HL-60 (cell line): ENCODE measurements at regions not wholly inside any gene's neighbourhood (a gene's known extent, or its start where the extent isn't known, plus 50 kb on each side); places are given as distances from the start of the nearest gene placed in this dataset.
"Not testable (repeated sequence)": the region's sequence is repeated elsewhere in the genome, so short reads cannot be mapped to it uniquely, and the experiment has no call there.

Source experiments
- DNase-seq, 2 experiments: peaks; one replicate each; pipeline ENCODE4 v3.0.0-alpha.2; 2010 to 2020; ENCODE audit warnings: low read depth in 1 of 2, low spot score in 1 of 2
- H3K27ac ChIP-seq: fragments of 250-450 bp; sonication (Bioruptor Pico); replicated peaks from 2 replicates; pipeline ENCODE4 v1.5.1; 2020; ENCODE audit warnings: mild to moderate bottlenecking, moderate library complexity
- H3K27me3 ChIP-seq: fragments of 250-450 bp; sonication (Bioruptor Pico); 2 replicates; pipeline ENCODE4 v1.5.1; 2021; ENCODE audit warnings: mild to moderate bottlenecking, moderate library complexity; ENCODE audit not compliant: insufficient read depth, poor library complexity, severe bottlenecking
- H3K4me3 ChIP-seq: replicated peaks from 2 replicates; pipeline ENCODE4 v1.5.1; 2011; ENCODE audit warnings: mild to moderate bottlenecking, control low read depth, low read length; ENCODE audit not compliant: insufficient read depth
- GABPA ChIP-seq: IDR thresholded peaks from 2 replicates; pipeline ENCODE4 v1.6.1; 2012; ENCODE audit warnings: low read depth
- POLR2AphosphoS5 ChIP-seq: IDR thresholded peaks from 2 replicates; pipeline ENCODE4 v1.6.1; 2012; ENCODE audit warnings: low read depth
- REST ChIP-seq: IDR thresholded peaks from 2 replicates; pipeline ENCODE4 v1.6.1; 2012; ENCODE audit warnings: low read depth; ENCODE audit not compliant: insufficient replicate concordance
- SPI1 ChIP-seq: IDR thresholded peaks from 2 replicates; pipeline ENCODE4 v1.6.1; 2012; ENCODE audit warnings: low read depth, mild to moderate bottlenecking, borderline replicate concordance
- TF ChIP-seq, protein P1 (sequence below): IDR thresholded peaks from one replicate; pipeline ENCODE4 v1.5.1; 2011; ENCODE audit warnings: low read length, control low read depth, inconsistent platforms; ENCODE audit not compliant: insufficient read depth

DNA sequence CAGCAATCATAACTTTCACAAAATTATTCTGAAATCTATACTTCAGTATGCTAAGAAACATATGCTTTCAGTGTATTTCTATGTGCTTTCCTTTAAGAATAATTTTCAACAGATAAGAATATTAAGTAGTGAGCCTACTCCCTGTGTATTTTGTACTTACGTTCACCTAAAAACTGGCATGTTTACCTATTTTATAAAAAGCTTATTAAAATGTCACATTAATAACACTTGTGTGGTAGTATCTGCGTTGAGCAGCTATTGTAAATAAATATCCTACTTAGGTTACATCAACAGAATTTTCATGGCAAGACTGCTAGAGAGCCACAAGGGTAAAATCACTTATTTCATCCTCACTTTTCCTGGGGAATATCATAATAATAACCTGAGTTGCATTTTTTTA is 113.4 kb upstream of the SLITRK5 start:
- no peak overlapping the region for H3K27ac ChIP-seq
- no peaks in the 10 kb centered on the region for H3K27me3 ChIP-seq
- DNase-seq: no peak
- TF ChIP-seq SPI1 (no peak), POLR2AphosphoS5 (no peak), REST (no peak), GABPA (no peak)
- TF ChIP-seq, protein P1, sequence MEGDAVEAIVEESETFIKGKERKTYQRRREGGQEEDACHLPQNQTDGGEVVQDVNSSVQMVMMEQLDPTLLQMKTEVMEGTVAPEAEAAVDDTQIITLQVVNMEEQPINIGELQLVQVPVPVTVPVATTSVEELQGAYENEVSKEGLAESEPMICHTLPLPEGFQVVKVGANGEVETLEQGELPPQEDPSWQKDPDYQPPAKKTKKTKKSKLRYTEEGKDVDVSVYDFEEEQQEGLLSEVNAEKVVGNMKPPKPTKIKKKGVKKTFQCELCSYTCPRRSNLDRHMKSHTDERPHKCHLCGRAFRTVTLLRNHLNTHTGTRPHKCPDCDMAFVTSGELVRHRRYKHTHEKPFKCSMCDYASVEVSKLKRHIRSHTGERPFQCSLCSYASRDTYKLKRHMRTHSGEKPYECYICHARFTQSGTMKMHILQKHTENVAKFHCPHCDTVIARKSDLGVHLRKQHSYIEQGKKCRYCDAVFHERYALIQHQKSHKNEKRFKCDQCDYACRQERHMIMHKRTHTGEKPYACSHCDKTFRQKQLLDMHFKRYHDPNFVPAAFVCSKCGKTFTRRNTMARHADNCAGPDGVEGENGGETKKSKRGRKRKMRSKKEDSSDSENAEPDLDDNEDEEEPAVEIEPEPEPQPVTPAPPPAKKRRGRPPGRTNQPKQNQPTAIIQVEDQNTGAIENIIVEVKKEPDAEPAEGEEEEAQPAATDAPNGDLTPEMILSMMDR: no peak
- H3K4me3 ChIP-seq: no peak overlapping the region

GRCh38 chr13:87561580-87561979 is 109.6 kb upstream of the SLITRK5 start:
- not testable (repeated sequence) for H3K27me3 ChIP-seq, H3K27ac ChIP-seq, DNase-seq, H3K4me3 ChIP-seq

DNA sequence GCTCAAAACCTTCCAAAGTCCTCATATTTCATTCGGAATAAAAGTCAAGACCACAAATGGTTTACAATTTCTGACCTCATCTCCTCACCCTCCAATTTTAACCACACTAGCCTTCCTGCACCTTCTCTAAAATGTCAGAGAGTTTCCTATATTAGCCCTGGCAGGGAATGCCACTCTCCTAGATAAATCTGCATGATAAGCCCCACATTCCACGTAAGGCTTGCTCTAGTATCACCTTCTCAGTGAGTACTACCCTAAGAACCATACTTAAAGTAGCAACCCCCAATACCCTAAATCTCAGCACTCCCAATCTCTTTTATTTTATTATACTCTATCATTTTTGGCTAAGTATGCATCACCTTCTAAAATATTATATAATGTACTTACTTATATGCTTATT is 100.5 kb upstream of the SLITRK5 start:
- Histone ChIP-seq H3K4me3 (no peak overlapping the region), H3K27me3 (no peaks in the 10 kb centered on the region), H3K27ac (no peak overlapping the region)
- DNase-seq: no peak
- no peak for TF ChIP-seq REST
- no peak for TF ChIP-seq SPI1
- no peak for TF ChIP-seq GABPA
- no peak for TF ChIP-seq POLR2AphosphoS5
- TF ChIP-seq, protein P1: no peak

DNA sequence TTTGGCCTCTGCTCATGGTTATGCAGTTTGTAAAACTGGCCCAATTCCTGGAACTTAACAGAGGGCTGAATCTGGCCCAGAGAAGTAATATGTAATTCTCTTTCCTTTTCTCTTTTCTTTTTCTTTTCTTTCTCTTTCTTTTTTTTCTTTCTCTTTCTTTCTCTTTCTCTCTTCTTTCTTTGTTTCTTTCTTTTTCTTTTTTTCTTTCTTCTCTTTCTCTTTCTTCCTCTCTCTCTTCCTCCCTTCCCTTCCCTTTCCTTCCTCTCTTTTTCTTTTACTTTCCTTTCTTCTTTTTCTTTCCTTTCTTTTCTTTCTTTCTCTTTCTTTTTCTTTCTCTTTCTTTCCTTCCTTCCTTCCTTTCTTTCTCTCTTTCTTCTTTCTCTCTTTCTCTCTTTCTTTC is 88.8 kb upstream of the SLITRK5 start:
- no peak for DNase-seq

More for the DNA sequence above, 88.8 kb upstream of the SLITRK5 start:
- H3K27ac ChIP-seq: no peak overlapping the region
- no peak overlapping the region for H3K4me3 ChIP-seq
- TF ChIP-seq, protein P1: no peak
- no peak for TF ChIP-seq POLR2AphosphoS5
- no peak for TF ChIP-seq SPI1
- TF ChIP-seq REST: no peak
- TF ChIP-seq GABPA: no peak
- no peaks in the 10 kb centered on the region for H3K27me3 ChIP-seq
